ENCODE measurements at regions not wholly inside any gene's neighbourhood (a gene's known extent, or its start where the extent isn't known, plus 50 kb on each side); places are given as distances from the start of the nearest gene placed in this dataset.

- peak; percentile 67 for DNase-seq
Measured at GRCh38 chrX:8971116-8971515, 62.8 kb downstream of the FAM9B start.

GRCh38 chrX:8969378-8969777 is 64.5 kb downstream of the FAM9B start:
- no peak for DNase-seq

DNA sequence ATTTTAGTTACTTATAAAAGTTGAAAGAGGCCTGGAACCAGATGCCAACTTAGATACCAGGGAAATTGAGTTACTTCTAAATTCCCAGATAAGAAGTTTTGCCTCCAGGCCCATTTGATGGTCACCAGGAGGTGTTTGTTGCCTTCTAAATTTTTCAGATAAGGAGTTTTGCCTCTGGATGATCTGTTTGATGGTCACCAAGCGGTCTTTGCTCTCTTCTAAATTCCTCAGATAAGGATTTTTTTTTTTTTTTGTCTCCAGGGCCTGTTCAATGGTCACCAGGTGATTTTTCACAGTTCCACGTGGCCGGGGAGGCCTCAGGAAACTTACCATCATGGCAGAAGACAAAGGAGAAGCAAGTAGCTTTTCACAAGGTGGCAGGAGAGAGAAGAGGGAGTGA is 66.5 kb downstream of the FAM9B start:
- no peak for DNase-seq

DNA sequence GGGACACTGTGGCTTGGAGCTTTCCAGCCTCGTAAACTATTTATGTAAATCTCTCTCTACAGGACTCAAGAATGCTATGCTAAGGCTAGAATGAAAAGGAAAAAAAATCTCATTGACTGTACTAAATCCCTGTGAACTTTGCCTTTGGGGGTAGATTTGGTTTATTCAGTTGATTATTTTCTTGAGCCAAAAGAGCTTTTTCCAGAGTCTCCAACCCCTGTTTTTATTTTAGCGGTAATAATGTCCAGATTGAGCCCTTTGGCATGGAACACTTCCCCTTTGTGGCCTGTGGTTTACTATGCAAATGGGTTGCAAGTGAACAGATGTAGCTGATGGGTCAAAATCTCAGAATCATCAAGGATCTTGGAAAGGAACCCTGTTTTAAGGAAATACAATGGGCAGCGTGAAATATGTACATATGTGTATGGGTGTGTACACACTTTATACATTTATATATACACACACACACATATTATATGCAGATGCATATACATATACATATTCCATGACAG is 72.9 kb downstream of the FAM9B start:
- peak; percentile 4 for DNase-seq

DNA sequence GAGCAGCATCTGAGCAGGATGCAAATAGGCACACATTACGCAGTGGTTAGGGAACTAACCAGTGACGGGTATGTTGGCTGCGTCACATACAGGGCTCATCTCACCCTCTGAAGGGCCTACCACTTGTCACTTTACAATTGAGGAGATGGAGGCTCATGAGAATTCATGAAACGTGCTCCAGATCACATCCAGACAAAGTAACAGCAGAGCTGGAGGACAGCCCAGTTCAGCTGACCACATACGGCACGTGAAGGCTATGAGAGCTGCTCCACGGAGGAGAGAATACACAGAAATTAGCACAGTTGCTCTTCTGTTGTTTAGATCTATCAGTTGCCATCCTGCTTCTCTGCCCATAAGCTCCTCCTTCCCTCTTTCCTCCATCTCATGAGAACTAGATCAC is 78.4 kb downstream of the FAM9B start:
- no peak for DNase-seq

DNA sequence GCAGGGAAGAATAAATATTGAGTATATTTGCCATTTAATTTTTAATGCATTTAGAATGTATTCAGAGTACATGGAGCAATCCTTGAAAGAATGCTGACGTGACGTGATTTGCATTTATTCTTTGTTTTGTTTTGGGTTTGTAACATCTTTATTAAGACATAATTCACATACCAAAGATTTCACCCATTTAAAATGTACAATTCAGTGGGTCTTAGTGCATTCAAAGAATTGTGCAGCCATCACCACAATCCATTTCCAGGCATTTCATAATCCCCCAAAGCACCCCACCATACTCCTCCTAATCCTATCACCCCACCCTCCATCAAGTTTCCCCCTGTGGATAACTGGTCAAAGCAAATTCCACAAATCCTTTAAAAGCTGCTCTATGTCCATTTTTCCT is 87.4 kb downstream of the FAM9B start:
- no peak for DNase-seq

- no peak for DNase-seq
Measured at GRCh38 chrX:8939322-8939721, 94.6 kb downstream of the FAM9B start.

DNA sequence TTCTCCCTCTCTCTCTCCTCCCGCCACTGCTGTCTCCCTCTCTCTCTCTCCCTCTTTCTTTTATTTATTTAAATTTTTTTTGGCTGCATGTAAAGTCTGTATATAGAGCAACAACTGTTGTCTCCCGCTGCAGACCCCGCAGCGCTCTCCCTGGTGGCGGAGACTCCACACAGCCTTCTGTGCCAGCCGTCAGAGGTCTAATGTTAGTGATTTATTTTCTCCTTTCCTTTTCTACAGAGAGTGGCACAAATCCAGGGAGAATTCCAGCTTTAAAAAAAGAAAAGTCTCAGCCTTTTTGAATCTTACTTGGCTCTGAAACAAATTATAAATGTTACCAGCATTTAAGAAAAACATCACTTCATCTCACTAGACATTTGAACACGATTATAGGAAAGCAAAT is 106.2 kb downstream of the FAM9B start:
- DNase-seq: no peak

- DNase-seq: no peak
Measured at GRCh38 chrX:8927066-8927635, 106.8 kb downstream of the FAM9B start.

GRCh38 chrX:8921615-8922014 is 112.3 kb downstream of the FAM9B start:
- no peak for DNase-seq

GRCh38 chrX:8919801-8920200 is 114.1 kb downstream of the FAM9B start:
- no peak for DNase-seq

- no peak for DNase-seq
Measured at GRCh38 chrX:8916697-8917096, 115.5 kb upstream of the FAM9A start.

DNA sequence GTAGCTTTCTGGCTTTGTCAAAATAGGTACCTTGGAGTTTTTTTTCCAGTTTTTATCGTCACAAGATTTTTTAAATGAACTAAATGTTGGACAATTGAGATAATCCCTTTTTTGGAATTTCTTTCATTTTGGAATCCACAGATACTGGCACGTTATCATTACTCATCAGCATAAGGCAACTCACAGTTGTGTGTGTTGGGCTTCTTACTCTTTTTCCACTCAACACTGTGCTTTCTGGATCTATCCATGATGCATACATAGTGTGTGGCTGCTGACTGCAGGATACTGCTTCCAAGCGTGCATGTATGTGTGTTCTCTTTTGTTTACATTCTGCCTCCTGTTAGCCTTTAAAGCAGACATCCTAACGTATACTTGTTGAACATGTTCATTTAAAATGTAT is 113.5 kb upstream of the FAM9A start:
- no peak for DNase-seq

- no peak for DNase-seq
Measured at GRCh38 chrX:8913655-8914409, 112.6 kb upstream of the FAM9A start.

DNA sequence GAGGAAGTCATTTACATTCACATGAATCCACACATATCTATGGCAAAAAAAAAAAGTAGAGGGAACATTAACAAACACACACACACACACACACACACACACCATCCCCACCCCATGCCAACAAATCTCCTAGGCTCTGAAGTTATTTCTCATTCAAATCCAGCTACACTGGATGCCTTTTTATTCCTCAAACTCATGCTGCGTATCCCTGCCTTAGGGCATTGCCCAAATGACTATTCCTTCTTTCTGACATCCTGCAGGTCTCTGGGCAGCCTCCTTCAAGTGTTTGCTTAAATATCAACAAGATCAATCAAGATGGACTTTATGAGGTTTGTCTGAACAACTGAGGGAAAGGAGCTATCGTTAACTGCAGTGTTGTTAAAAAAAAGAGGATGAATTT is 106.5 kb upstream of the FAM9A start:
- DNase-seq: no peak

GRCh38 chrX:8906299-8906938 is 105.2 kb upstream of the FAM9A start:
- DNase-seq: no peak

DNA sequence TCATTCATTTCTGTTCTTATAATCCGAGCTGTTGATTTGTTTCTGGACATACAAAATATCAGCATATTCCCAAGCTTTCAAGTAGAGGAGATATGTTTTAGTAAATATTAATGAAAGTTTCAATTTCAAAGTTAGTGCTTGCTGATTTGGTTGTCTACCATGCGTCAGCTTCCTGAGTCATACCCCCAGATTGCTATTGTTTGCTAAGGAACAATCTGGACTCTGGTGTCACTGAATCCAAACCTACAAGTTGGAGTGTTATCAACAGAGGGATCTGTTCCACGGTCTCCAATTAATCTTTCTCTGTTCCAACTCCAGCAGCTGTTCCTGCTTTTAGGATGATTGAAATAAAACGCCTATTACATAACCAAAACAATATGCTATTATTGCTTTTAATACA is 96.1 kb upstream of the FAM9A start:
- DNase-seq: no peak

GRCh38 chrX:8890794-8891193 is 89.6 kb upstream of the FAM9A start:
- no peak for DNase-seq

GRCh38 chrX:8887004-8887403 is 85.8 kb upstream of the FAM9A start:
- DNase-seq: no peak

DNA sequence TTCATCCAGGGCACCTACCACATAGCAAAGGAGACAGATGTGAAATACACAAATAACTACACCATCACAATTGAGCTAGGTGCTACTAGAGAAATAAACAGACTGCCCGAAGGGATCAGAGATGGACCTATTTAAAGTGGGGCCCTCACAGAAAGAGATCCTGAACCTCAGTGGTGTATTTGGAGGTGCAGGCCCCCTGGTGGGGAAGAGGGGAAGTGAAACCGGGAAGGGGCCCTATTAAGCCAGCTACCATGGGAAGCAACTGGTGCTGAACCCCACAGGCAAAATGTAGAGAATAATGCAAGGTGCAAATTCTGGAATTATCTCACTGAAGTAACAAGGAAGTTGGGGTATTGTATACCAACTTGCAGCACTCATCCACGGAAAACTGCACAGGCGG is 78.6 kb upstream of the FAM9A start:
- peak; percentile 32 for DNase-seq

- no peak for DNase-seq
Measured at GRCh38 chrX:8873956-8874355, 72.8 kb upstream of the FAM9A start.

GRCh38 chrX:8873102-8873501 is 71.9 kb upstream of the FAM9A start:
- no peak for DNase-seq

DNA sequence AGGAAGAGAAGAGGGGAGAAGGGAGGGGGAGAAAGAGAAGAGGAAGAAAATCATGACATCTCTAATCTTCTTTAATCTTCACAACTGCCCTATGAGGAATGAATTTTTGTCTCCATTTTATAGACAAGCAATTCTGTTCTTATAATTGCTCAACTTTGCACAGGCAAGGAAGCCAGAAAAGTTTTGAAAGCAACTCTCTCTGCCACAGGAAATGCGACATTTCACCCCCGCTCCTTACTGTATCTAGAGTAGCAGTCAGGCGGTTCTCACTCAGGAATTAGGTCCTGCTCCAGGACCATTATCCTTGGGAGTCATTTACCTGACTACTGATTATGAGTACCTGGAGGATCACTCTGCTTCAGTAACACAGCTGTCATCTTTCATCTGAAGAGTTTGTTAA is 69.2 kb upstream of the FAM9A start:
- DNase-seq: no peak

- DNase-seq: no peak
Measured at GRCh38 chrX:8869812-8870211, 68.6 kb upstream of the FAM9A start.

Measured in hematopoietic multipotent progenitor cell treated with erythropoietin and hydrocortisone succinate and interleukin-3 and kit ligand, for 6 days (in vitro differentiated cells).